LNCaP clone FGC (cell line): ENCODE measurements at regions not wholly inside any gene's neighbourhood (a gene's known extent, or its start where the extent isn't known, plus 50 kb on each side); places are given as distances from the start of the nearest gene placed in this dataset.
A peak's percentile ranks its signal among the peaks of the same experiment; 100 is the strongest.
"Not testable (repeated sequence)": the region's sequence is repeated elsewhere in the genome, so short reads cannot be mapped to it uniquely, and the experiment has no call there.

Experiments used
- DNase-seq: peaks from one replicate; pipeline ENCODE4 v3.0.0-alpha.2; 2011; ENCODE audit warnings: low read depth
- H3K4me3 ChIP-seq: 2 replicates; pipeline ENCODE4 v1.5.1; 2011; ENCODE audit warnings: mild to moderate bottlenecking, low read depth, low read length, control low read depth
- CTCF ChIP-seq: IDR thresholded peaks from 2 replicates; pipeline ENCODE4 v1.5.1; 2012; ENCODE audit warnings: mild to moderate bottlenecking; ENCODE audit not compliant: control insufficient read depth, insufficient read depth; ENCODE audit errors: extremely low read depth

- no peak overlapping the region for H3K4me3 ChIP-seq
- no peak for TF ChIP-seq CTCF
- DNase-seq, result peak; percentile 14
These were observed 2042.6 kb upstream of the CDH6 start for GRCh38 chr5:29150840-29151239.

GRCh38 chr5:29148581-29148980 is 2044.9 kb upstream of the CDH6 start:
- no peak for TF ChIP-seq CTCF
- H3K4me3 ChIP-seq, result no peak overlapping the region
- DNase-seq, result no peak

- no peak for TF ChIP-seq CTCF
These were observed 2045.4 kb upstream of the CDH6 start for GRCh38 chr5:29148073-29148472.

GRCh38 chr5:29143266-29143665 is 2050.2 kb upstream of the CDH6 start:
- no peak for TF ChIP-seq CTCF
- DNase-seq, result no peak
- H3K4me3 ChIP-seq, result no peak overlapping the region

More at GRCh38 chr5:29148073-29148472, 2045.4 kb upstream of the CDH6 start:
- no peak for DNase-seq
- H3K4me3 ChIP-seq, result no peak overlapping the region

- no peak overlapping the region for H3K4me3 ChIP-seq
- no peak for TF ChIP-seq CTCF
- DNase-seq, result no peak
These were observed 2059.1 kb upstream of the CDH6 start for GRCh38 chr5:29134418-29134817.

GRCh38 chr5:29131285-29131684 is 2062.2 kb upstream of the CDH6 start:
- no peak for DNase-seq
- TF ChIP-seq CTCF, result no peak

GRCh38 chr5:29130786-29131185 is 2062.7 kb upstream of the CDH6 start:
- no peak for DNase-seq
- no peak for TF ChIP-seq CTCF
- H3K4me3 ChIP-seq, result no peak overlapping the region

More at GRCh38 chr5:29131285-29131684, 2062.2 kb upstream of the CDH6 start:
- H3K4me3 ChIP-seq, result no peak overlapping the region

GRCh38 chr5:29127524-29128156 is 2065.8 kb upstream of the CDH6 start:
- DNase-seq, H3K4me3 ChIP-seq: not testable (repeated sequence)

- not testable (repeated sequence) for DNase-seq, H3K4me3 ChIP-seq
These were observed 2067.0 kb upstream of the CDH6 start for GRCh38 chr5:29126462-29126861.
